ENCODE measurements at regions not wholly inside any gene's neighbourhood (a gene's known extent, or its start where the extent isn't known, plus 50 kb on each side); places are given as distances from the start of the nearest gene placed in this dataset.

DNA sequence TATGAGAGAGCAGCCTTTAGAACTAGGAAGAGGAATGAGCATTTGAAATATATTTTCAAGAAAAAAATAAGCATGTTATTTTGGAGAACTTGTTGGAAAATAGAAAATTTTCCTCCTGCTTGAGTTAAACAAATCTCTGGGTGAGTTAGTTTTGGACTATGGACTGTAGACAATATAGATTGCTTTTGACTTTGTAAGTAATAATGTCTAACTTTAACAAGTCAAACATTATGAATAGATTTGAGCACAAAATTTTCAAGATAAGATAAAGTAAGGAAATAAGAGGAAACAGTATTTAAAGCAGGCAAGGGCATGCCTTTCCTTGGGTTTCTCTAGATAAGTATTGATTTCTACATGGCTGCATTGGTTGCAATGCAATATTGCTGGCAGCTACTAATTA is 360.8 kb downstream of the LMO4 start:
- TF ChIP-seq CTCF (IDR thresholded peaks at IDR 0.05) (no peak), POLR2A (IDR thresholded peaks at IDR 0.05) (no peak)
